ENCODE measurements at regions not wholly inside any gene's neighbourhood (a gene's known extent, or its start where the extent isn't known, plus 50 kb on each side); places are given as distances from the start of the nearest gene placed in this dataset.

DNA sequence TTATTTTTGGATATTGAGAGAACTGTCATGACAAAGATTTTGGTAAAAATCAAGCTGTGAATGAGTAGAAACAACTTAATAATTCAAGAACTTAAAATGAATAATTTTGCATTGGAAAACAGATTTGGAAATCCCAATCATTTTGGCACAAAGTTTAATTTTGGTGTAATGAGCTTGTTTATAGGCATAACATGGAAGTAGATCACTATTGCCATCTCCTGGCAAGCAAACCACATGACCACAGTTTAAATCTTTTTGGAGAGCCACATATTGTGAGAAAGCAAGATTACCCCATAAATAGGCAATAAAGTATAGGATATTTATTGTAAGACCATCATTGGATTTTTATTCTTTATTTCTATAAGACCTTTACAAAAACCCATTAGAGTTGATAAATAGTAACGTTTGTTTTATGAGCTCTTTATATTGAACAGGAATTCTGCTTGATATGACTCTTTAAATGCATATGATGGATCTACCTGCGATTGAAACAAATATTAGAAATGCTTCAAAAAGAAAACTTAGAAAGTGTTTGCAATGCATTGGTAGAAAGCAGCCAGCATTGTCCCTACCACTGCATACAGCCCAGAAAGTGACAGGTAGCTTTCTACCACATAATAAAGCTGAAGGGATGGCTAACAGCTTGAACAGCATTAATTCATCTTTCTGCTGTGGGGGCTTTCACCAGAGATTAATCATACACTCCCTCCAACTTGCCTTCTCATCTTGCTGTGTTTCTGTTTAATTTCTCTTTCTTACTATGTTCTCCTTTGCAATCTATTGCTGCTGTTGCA is 766.8 kb downstream of the TBL1XR1 start:
- intact Hi-C loops (cut with DNase I; ENCODE audit: low total_unique reads) (no loop called here), in situ Hi-C loops (cut with MboI; ENCODE audit: low sequenced_read_pairs in 4 of 4) (no loop called here)
- Histone ChIP-seq H3K27me3 (no peaks in the 10 kb centered on the region), H3K4me1 (no peaks in the 10 kb centered on the region), H3K36me3 (no peaks in the 10 kb centered on the region), H3K4me3 (no peak overlapping the region), H3K9me3 (no peaks in the 10 kb centered on the region), H3K27ac (no peak overlapping the region)
- DNase-seq (no peak), ATAC-seq (no peak)
- TF ChIP-seq, protein P1, sequence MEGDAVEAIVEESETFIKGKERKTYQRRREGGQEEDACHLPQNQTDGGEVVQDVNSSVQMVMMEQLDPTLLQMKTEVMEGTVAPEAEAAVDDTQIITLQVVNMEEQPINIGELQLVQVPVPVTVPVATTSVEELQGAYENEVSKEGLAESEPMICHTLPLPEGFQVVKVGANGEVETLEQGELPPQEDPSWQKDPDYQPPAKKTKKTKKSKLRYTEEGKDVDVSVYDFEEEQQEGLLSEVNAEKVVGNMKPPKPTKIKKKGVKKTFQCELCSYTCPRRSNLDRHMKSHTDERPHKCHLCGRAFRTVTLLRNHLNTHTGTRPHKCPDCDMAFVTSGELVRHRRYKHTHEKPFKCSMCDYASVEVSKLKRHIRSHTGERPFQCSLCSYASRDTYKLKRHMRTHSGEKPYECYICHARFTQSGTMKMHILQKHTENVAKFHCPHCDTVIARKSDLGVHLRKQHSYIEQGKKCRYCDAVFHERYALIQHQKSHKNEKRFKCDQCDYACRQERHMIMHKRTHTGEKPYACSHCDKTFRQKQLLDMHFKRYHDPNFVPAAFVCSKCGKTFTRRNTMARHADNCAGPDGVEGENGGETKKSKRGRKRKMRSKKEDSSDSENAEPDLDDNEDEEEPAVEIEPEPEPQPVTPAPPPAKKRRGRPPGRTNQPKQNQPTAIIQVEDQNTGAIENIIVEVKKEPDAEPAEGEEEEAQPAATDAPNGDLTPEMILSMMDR (IDR thresholded peaks at IDR 0.05 in 4 of 5, conservative IDR thresholded peaks at IDR 0.05 in 1 of 5) = no peak
- TF ChIP-seq POLR2A (IDR thresholded peaks at IDR 0.05) = no peak

DNA sequence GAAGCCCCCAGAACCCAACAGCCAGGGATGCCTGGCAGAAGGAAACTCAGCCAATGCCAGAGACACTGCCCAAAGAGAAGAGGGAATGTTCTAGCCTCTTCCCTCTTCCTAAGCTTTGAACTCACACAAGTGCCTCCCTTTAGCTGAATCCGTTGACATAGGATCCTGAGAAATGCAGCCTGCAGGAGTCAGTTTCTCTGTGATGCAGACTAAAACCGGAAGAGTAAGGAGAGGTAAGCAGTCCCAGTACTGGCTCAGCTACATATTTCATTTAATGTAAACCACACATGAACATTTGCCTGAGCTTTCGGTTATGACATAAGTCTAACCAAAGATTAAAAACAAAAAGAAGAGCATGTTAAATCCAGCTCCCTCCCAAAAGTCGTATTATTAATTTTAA is 768.7 kb downstream of the TBL1XR1 start:
- Histone ChIP-seq H3K27ac (no peak overlapping the region), H3K27me3 (no peaks in the 10 kb centered on the region), H3K9me3 (no peaks in the 10 kb centered on the region), H3K4me3 (no peak overlapping the region), H3K36me3 (no peaks in the 10 kb centered on the region), H3K4me1 (no peaks in the 10 kb centered on the region)
- DNase-seq = no peak
- in situ Hi-C loops (cut with MboI; ENCODE audit: low sequenced_read_pairs in 4 of 4) (no loop called here), intact Hi-C loops (cut with DNase I; ENCODE audit: low total_unique reads) (no loop called here)
- ATAC-seq = no peak
- no peak for TF ChIP-seq POLR2A (IDR thresholded peaks at IDR 0.05)
- TF ChIP-seq, protein P1 (IDR thresholded peaks at IDR 0.05 in 4 of 5, conservative IDR thresholded peaks at IDR 0.05 in 1 of 5) = no peak

DNA sequence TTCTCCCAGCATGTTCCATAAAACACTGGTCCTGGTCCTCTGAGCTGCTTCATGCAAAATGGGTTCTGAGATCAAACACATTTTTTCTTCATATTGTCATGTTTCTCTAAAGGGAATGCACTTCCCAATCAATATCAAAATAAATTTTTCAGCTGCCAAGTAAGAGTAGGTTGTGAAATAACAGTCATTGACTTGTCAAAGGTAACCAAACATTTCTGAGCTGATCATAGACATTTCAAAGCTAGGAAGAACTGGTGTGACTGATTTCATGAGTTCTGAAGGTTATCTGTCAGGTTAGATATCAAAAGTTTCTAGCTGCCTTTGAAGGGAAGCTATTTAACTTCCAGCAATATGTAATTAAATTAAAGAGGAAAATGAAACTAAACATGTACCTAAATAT is 770.9 kb downstream of the TBL1XR1 start:
- Histone ChIP-seq H3K9me3 (no peaks in the 10 kb centered on the region), H3K4me3 (no peak overlapping the region), H3K27me3 (no peaks in the 10 kb centered on the region), H3K27ac (no peak overlapping the region), H3K4me1 (no peaks in the 10 kb centered on the region), H3K36me3 (no peaks in the 10 kb centered on the region)
- TF ChIP-seq, protein P1 (IDR thresholded peaks at IDR 0.05 in 4 of 5, conservative IDR thresholded peaks at IDR 0.05 in 1 of 5) = no peak
- TF ChIP-seq POLR2A (IDR thresholded peaks at IDR 0.05) = no peak
- ATAC-seq (no peak), DNase-seq (no peak)
- in situ Hi-C loops (cut with MboI; ENCODE audit: low sequenced_read_pairs in 4 of 4) = no loop called here
- intact Hi-C loops (cut with DNase I; ENCODE audit: low total_unique reads) = no loop called here

DNA sequence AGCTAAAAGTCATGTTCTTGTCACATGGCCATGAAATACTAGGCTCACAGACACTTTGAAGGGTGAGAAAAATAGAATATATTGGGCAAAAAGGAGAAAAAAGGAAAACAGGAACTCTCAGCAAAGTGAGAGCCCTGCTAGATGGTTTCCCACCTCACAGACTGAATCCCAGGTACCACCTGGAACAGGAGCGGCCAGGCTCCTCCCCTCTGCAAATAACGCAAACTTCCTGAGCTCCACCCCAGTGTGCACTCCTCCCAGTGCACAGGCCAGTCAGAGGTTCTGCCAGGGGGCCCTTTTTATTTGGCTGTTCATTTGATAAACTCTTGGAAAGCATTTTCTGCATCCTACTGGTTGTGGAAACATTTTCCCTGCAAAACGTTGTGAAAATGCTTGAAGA is 780.4 kb downstream of the TBL1XR1 start:
- in situ Hi-C loops (cut with MboI; ENCODE audit: low sequenced_read_pairs in 4 of 4) = no loop called here
- intact Hi-C loops (cut with DNase I; ENCODE audit: low total_unique reads) = no loop called here
- no peak for TF ChIP-seq POLR2A (IDR thresholded peaks at IDR 0.05)
- TF ChIP-seq, protein P1 (IDR thresholded peaks at IDR 0.05 in 4 of 5, conservative IDR thresholded peaks at IDR 0.05 in 1 of 5) = no peak
- DNase-seq = no peak
- Histone ChIP-seq H3K36me3 (no peaks in the 10 kb centered on the region), H3K27ac (no peak overlapping the region), H3K4me1 (no peaks in the 10 kb centered on the region), H3K9me3 (no peaks in the 10 kb centered on the region), H3K27me3 (no peaks in the 10 kb centered on the region), H3K4me3 (no peak overlapping the region)
- ATAC-seq = no peak

All from gastrocnemius medialis (tissue), 4 donors.